ENCODE measurements at regions not wholly inside any gene's neighbourhood (a gene's known extent, or its start where the extent isn't known, plus 50 kb on each side); places are given as distances from the start of the nearest gene placed in this dataset.

DNA sequence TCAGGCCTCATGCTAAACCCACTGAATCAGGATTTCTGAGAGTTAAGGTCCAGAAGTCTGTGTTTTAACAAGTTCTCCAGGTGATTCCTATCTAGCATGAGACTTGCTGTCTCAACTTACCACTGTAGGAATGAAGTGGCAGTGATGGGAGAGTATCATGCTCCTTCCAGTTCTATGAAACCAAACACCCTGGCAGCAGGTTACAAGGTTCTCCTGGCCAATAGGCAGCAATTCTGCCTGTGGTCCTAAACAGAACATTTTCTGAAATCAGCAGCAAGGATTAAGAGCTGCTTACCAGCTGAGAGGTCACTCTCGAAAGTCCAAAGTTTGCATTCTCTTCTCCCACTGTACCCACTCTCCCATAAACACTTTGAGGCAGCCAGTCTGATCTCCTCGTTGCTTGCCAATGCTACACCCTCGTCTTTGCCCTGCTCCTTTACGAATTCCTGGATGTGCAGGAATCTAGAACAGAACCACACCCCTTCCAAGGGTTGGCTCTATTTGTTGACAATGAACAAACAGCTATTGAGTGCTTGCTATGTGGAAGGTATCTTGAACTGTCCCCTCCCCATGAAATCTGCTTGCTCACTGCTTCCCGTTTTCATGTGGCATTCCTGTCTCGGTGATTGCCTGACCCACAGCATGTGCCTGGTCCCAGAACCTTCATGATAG, 100.5 kb downstream of the TMEM174 start:
- Histone ChIP-seq H2AFZ (ENCODE audit: low read length) (no peak overlapping the region), H3K4me3 (ENCODE audit: low read length) (no peak overlapping the region), H3K36me3 (replicated peaks; ENCODE audit: insufficient read depth, low read length) (no peaks in the 10 kb centered on the region), H3K4me2 (ENCODE audit: low read depth, low read length) (no peak overlapping the region), H4K20me1 (ENCODE audit: insufficient read depth, low read length) (no peaks in the 10 kb centered on the region), H3K9me3 (replicated peaks; ENCODE audit: insufficient read depth, low read length) (no peaks in the 10 kb centered on the region), H3K27me3 (replicated peaks; ENCODE audit: insufficient read depth, low read length) (no peaks in the 10 kb centered on the region), H3K27ac (ENCODE audit: low read length) (no peak overlapping the region), H3K79me2 (ENCODE audit: low read length) (no peaks in the 10 kb centered on the region), H3K9ac (ENCODE audit: low read length) (no peak overlapping the region), H3K4me1 (ENCODE audit: low read length) (no peaks in the 10 kb centered on the region), H3F3A (ENCODE audit: insufficient read depth, low read length) (no peaks in the 10 kb centered on the region), H3K9me2 (replicated peaks; ENCODE audit: insufficient read depth, low read length) (no peaks in the 10 kb centered on the region)
- no peak for TF ChIP-seq EZH2phosphoT487 (IDR thresholded peaks at IDR 0.05; ENCODE audit: low read length)
- TF ChIP-seq, protein P1, sequence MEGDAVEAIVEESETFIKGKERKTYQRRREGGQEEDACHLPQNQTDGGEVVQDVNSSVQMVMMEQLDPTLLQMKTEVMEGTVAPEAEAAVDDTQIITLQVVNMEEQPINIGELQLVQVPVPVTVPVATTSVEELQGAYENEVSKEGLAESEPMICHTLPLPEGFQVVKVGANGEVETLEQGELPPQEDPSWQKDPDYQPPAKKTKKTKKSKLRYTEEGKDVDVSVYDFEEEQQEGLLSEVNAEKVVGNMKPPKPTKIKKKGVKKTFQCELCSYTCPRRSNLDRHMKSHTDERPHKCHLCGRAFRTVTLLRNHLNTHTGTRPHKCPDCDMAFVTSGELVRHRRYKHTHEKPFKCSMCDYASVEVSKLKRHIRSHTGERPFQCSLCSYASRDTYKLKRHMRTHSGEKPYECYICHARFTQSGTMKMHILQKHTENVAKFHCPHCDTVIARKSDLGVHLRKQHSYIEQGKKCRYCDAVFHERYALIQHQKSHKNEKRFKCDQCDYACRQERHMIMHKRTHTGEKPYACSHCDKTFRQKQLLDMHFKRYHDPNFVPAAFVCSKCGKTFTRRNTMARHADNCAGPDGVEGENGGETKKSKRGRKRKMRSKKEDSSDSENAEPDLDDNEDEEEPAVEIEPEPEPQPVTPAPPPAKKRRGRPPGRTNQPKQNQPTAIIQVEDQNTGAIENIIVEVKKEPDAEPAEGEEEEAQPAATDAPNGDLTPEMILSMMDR (IDR thresholded peaks at IDR 0.05; ENCODE audit: low read length): no peak
- no peak for TF ChIP-seq EZH2 (optimal IDR thresholded peaks at IDR 0.05; ENCODE audit: low read depth, low read length)
- no peak for DNase-seq

DNA sequence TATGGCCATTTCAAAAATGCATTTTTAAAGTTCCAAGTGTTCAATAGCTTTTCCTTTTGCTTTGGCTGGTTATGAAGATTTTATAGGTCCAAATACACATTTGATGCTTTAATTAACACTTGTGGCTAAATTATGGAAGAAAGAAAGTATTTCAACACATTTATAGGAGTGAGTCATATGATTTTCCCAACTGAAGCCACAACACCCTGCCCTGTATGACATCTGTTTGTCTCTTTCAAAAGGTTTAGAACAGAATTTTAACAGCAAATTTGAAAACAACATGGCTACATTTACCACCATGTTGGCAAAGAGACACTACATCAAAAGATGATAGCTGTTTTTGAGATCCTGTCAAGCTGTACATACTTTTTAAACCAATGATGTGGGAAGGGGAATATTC, 99.4 kb downstream of the TMEM174 start:
- H3K9me2 ChIP-seq (replicated peaks; ENCODE audit: insufficient read depth, low read length): no peaks in the 10 kb centered on the region
- no peaks in the 10 kb centered on the region for H3K36me3 ChIP-seq (replicated peaks; ENCODE audit: insufficient read depth, low read length)
- H3K4me1 ChIP-seq (ENCODE audit: low read length): no peaks in the 10 kb centered on the region
- H3K4me2 ChIP-seq (ENCODE audit: low read depth, low read length): no peak overlapping the region
- no peaks in the 10 kb centered on the region for H3K79me2 ChIP-seq (ENCODE audit: low read length)
- H4K20me1 ChIP-seq (ENCODE audit: insufficient read depth, low read length): no peaks in the 10 kb centered on the region
- no peaks in the 10 kb centered on the region for H3F3A ChIP-seq (ENCODE audit: insufficient read depth, low read length)
- H3K9ac ChIP-seq (ENCODE audit: low read length): no peak overlapping the region
- no peak overlapping the region for H3K27ac ChIP-seq (ENCODE audit: low read length)
- no peaks in the 10 kb centered on the region for H3K9me3 ChIP-seq (replicated peaks; ENCODE audit: insufficient read depth, low read length)
- TF ChIP-seq EZH2phosphoT487 (IDR thresholded peaks at IDR 0.05; ENCODE audit: low read length) (no peak), EZH2 (optimal IDR thresholded peaks at IDR 0.05; ENCODE audit: low read depth, low read length) (no peak)
- TF ChIP-seq, protein P1 (IDR thresholded peaks at IDR 0.05; ENCODE audit: low read length): no peak
- no peak for DNase-seq
- H3K27me3 ChIP-seq (replicated peaks; ENCODE audit: insufficient read depth, low read length): no peaks in the 10 kb centered on the region
- no peak overlapping the region for H3K4me3 ChIP-seq (ENCODE audit: low read length)
- no peak overlapping the region for H2AFZ ChIP-seq (ENCODE audit: low read length)

DNA sequence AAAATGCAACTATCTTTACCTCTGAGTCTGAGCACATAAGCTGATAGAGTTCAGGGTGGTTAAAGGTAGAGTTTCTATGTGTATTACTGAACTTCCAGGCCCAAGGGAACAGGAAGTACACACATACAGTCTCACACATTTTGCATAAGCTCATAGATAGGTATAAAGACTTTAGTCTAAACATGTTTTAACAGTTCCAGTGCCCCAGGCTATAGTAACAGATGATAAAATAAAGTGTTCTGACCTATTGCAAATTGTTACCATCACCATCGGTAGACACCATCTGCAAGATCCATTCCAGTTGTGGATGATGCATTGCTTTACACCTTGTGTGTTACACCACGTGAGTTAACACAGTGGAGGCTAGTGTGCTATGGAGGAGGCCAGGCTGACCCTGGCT, 95.8 kb downstream of the TMEM174 start:
- no peaks in the 10 kb centered on the region for H3K79me2 ChIP-seq (ENCODE audit: low read length)

More for the DNA sequence above, 95.8 kb downstream of the TMEM174 start:
- H3K27me3 ChIP-seq (replicated peaks; ENCODE audit: insufficient read depth, low read length): no peaks in the 10 kb centered on the region
- no peaks in the 10 kb centered on the region for H3K9me2 ChIP-seq (replicated peaks; ENCODE audit: insufficient read depth, low read length)
- no peaks in the 10 kb centered on the region for H3K36me3 ChIP-seq (replicated peaks; ENCODE audit: insufficient read depth, low read length)
- TF ChIP-seq, protein P1 (IDR thresholded peaks at IDR 0.05; ENCODE audit: low read length): no peak
- TF ChIP-seq EZH2 (optimal IDR thresholded peaks at IDR 0.05; ENCODE audit: low read depth, low read length): no peak
- no peaks in the 10 kb centered on the region for H3K4me1 ChIP-seq (ENCODE audit: low read length)
- no peak overlapping the region for H3K9ac ChIP-seq (ENCODE audit: low read length)
- H4K20me1 ChIP-seq (ENCODE audit: insufficient read depth, low read length): no peaks in the 10 kb centered on the region
- no peak overlapping the region for H3K4me3 ChIP-seq (ENCODE audit: low read length)
- no peaks in the 10 kb centered on the region for H3K9me3 ChIP-seq (replicated peaks; ENCODE audit: insufficient read depth, low read length)
- DNase-seq: no peak
- no peaks in the 10 kb centered on the region for H3F3A ChIP-seq (ENCODE audit: insufficient read depth, low read length)
- H3K27ac ChIP-seq (ENCODE audit: low read length): no peak overlapping the region
- H3K4me2 ChIP-seq (ENCODE audit: low read depth, low read length): no peak overlapping the region
- H2AFZ ChIP-seq (ENCODE audit: low read length): no peak overlapping the region

All from MM.1S (cell line).